Smooth muscle cell (in vitro differentiated cells): ENCODE measurements at regions not wholly inside any gene's neighbourhood (a gene's known extent, or its start where the extent isn't known, plus 50 kb on each side); places are given as distances from the start of the nearest gene placed in this dataset.

Experiments
- DNase-seq: peaks from one replicate; lab custom pipeline; 2025; ENCODE audit not compliant: unreplicated experiment; lab: John Stamatoyannopoulos, UW
- H2AFZ ChIP-seq: fragments of 200-600 bp; sonication (generic); 2 replicates; pipeline ENCODE4 v1.6.0; 2016; ENCODE audit warnings: antibody characterized with exemption, low read depth, mild to moderate bottlenecking
- H3F3A ChIP-seq: fragments of 200-600 bp; sonication (generic); 2 replicates; pipeline ENCODE4 v1.6.0; 2017; ENCODE audit warnings: antibody characterized with exemption, low read depth
- H3K27ac ChIP-seq: fragments of 200-600 bp; sonication (generic); 2 replicates; pipeline ENCODE4 v1.5.1; 2016; ENCODE audit warnings: low read depth, mild to moderate bottlenecking
- H3K27me3 ChIP-seq: fragments of 200-600 bp; sonication (generic); 2 replicates; pipeline ENCODE4 v1.6.1; 2016; ENCODE audit warnings: low read depth, mild to moderate bottlenecking
- H3K36me3 ChIP-seq: fragments of 200-600 bp; sonication (generic); 2 replicates; pipeline ENCODE4 v1.5.1; 2016; ENCODE audit warnings: low read depth
- H3K4me1 ChIP-seq: fragments of 200-600 bp; sonication (generic); 2 replicates; pipeline ENCODE4 v1.5.1; 2016; ENCODE audit warnings: low read depth
- H3K4me2 ChIP-seq: fragments of 200-600 bp; sonication (generic); 2 replicates; pipeline ENCODE4 v1.6.0; 2016; ENCODE audit warnings: mild to moderate bottlenecking
- H3K4me3 ChIP-seq: fragments of 200-600 bp; sonication (generic); 2 replicates; pipeline ENCODE4 v1.5.1; 2016; ENCODE audit warnings: mild to moderate bottlenecking
- H3K79me2 ChIP-seq: fragments of 200-600 bp; sonication (generic); 2 replicates; pipeline ENCODE4 v1.6.0; 2016; ENCODE audit warnings: low read depth, mild to moderate bottlenecking
- H3K9ac ChIP-seq: fragments of 200-600 bp; sonication (generic); 2 replicates; pipeline ENCODE4 v1.6.0; 2016; ENCODE audit warnings: low read depth
- H3K9me3 ChIP-seq: fragments of 200-600 bp; sonication (generic); replicated peaks from 2 replicates; pipeline ENCODE4 v1.5.1; 2016; ENCODE audit warnings: low read depth
- H4K20me1 ChIP-seq: fragments of 200-600 bp; sonication (generic); 2 replicates; pipeline ENCODE4 v1.6.0; 2016; ENCODE audit warnings: low read depth
- WGBS: methylation state at CpG from one replicate; pipeline ENCODE4 v1.1.7; 2016; ENCODE audit warnings: low lambda C conversion rate; 5-methylcytosine and 5-hydroxymethylcytosine counted together
- TF ChIP-seq, protein P1 (sequence below): fragments of 200-600 bp; sonication (generic); IDR thresholded peaks from 2 replicates; pipeline ENCODE4 v1.5.1; 2017; ENCODE audit warnings: borderline replicate concordance, mild to moderate bottlenecking, antibody characterized with exemption; ENCODE audit not compliant: insufficient read depth, poor library complexity, severe bottlenecking

DNA sequence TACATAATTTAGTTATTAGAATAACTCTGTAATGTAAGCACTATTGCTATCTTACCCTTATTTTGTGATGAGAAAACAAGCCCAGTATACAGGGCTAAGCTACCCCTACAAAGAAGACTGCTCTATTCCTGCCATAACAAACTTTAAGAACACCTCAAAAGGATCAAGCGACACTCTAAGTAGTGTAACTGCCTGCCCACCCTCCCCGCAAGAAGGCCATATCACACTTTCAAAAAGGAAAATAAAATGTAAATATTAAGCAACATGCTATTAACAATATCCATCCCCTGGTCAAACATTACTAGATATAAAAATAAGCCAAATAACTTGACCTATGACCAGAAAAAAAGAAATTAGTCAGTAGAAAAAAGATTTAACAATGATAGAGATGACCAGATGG is 741.7 kb upstream of the CNTNAP5 start:
- H3K9me3 ChIP-seq, result peaks cover 6% of the 10 kb centered on the region
- no peaks in the 10 kb centered on the region for H3F3A ChIP-seq
- H3K27me3 ChIP-seq, result no peaks in the 10 kb centered on the region
- no peaks in the 10 kb centered on the region for H3K36me3 ChIP-seq
- no peak overlapping the region for H3K9ac ChIP-seq
- TF ChIP-seq, protein P1, sequence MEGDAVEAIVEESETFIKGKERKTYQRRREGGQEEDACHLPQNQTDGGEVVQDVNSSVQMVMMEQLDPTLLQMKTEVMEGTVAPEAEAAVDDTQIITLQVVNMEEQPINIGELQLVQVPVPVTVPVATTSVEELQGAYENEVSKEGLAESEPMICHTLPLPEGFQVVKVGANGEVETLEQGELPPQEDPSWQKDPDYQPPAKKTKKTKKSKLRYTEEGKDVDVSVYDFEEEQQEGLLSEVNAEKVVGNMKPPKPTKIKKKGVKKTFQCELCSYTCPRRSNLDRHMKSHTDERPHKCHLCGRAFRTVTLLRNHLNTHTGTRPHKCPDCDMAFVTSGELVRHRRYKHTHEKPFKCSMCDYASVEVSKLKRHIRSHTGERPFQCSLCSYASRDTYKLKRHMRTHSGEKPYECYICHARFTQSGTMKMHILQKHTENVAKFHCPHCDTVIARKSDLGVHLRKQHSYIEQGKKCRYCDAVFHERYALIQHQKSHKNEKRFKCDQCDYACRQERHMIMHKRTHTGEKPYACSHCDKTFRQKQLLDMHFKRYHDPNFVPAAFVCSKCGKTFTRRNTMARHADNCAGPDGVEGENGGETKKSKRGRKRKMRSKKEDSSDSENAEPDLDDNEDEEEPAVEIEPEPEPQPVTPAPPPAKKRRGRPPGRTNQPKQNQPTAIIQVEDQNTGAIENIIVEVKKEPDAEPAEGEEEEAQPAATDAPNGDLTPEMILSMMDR, result no peak
- no peak for DNase-seq
- no peak overlapping the region for H3K27ac ChIP-seq
- H2AFZ ChIP-seq, result no peak overlapping the region
- WGBS, result 90% methylated on average over 2 of the region's 2 CpGs
- H4K20me1 ChIP-seq, result no peaks in the 10 kb centered on the region
- no peak overlapping the region for H3K4me3 ChIP-seq
- H3K4me1 ChIP-seq, result no peaks in the 10 kb centered on the region
- H3K4me2 ChIP-seq, result no peak overlapping the region
- no peaks in the 10 kb centered on the region for H3K79me2 ChIP-seq

DNA sequence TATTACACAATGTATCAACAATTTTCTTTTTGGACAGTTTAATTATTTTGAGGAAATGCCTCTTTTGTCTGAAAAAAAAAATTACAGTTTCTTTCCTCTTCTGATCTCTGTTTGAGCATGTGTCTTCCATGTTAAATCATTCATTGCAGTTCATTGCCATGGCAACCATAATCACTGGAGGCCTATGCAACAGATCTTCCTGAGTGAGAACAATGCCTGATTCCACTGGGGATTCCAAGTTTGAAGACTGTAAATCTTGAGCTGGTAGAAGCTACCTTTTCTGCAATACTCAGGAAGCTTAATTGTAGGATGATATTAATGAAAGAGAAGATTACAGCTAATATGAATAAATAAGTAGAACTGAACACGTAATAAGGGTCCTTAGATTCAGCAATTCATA is 721.4 kb upstream of the CNTNAP5 start:
- H3K4me3 ChIP-seq, result no peak overlapping the region
- no peak overlapping the region for H2AFZ ChIP-seq
- 94% methylated on average over 1 of the region's 1 CpG for WGBS
- no peak overlapping the region for H3K27ac ChIP-seq
- H3K9me3 ChIP-seq, result no peaks in the 10 kb centered on the region
- H3K27me3 ChIP-seq, result no peaks in the 10 kb centered on the region
- no peaks in the 10 kb centered on the region for H3K4me1 ChIP-seq
- H3K4me2 ChIP-seq, result no peak overlapping the region
- no peak overlapping the region for H3K9ac ChIP-seq
- H4K20me1 ChIP-seq, result no peaks in the 10 kb centered on the region
- no peaks in the 10 kb centered on the region for H3K36me3 ChIP-seq
- no peaks in the 10 kb centered on the region for H3F3A ChIP-seq
- no peaks in the 10 kb centered on the region for H3K79me2 ChIP-seq
- no peak for DNase-seq
- TF ChIP-seq, protein P1, result no peak
